GM23338 (cell line): ENCODE measurements at regions not wholly inside any gene's neighbourhood (a gene's known extent, or its start where the extent isn't known, plus 50 kb on each side); places are given as distances from the start of the nearest gene placed in this dataset.

Experiments
- ATAC-seq: fragments of 200-7000 bp; cut with Tn5 transposase; 3 replicates; pipeline ENCODE4 v1.9.1; 2020
- DNase-seq: peaks from one replicate; pipeline ENCODE4 v3.0.0-alpha.2; 2015; ENCODE audit warnings: low spot score
- H2AFZ ChIP-seq: fragments of 200-600 bp; sonication (generic); 2 replicates; pipeline ENCODE4 v1.8.0; 2016; ENCODE audit warnings: antibody characterized with exemption, mild to moderate bottlenecking, moderate library complexity
- H3F3A ChIP-seq: fragments of 200-600 bp; sonication (generic); replicated peaks from 2 replicates; pipeline ENCODE4 v1.8.0; 2017; ENCODE audit warnings: antibody characterized with exemption, mixed run types, low read depth
- H3K27ac ChIP-seq: fragments of 200-600 bp; sonication (generic); 2 replicates; pipeline ENCODE4 v1.6.1; 2016; ENCODE audit warnings: low read depth
- H3K27me3 ChIP-seq: fragments of 200-600 bp; sonication (generic); 2 replicates; pipeline ENCODE4 v1.8.0; 2016; ENCODE audit warnings: mild to moderate bottlenecking, mixed run types, moderate library complexity; ENCODE audit not compliant: insufficient read depth
- H3K36me3 ChIP-seq: fragments of 200-600 bp; sonication (generic); 2 replicates; pipeline ENCODE4 v1.8.0; 2016; ENCODE audit warnings: mild to moderate bottlenecking; ENCODE audit not compliant: insufficient read depth
- H3K4me1 ChIP-seq: fragments of 200-600 bp; sonication (generic); 2 replicates; pipeline ENCODE4 v1.8.0; 2016; ENCODE audit warnings: mild to moderate bottlenecking, moderate library complexity; ENCODE audit not compliant: insufficient read depth
- H3K4me2 ChIP-seq: fragments of 200-600 bp; sonication (generic); 2 replicates; pipeline ENCODE4 v1.7.1; 2017; ENCODE audit warnings: mixed run types
- H3K4me3 ChIP-seq: fragments of 200-600 bp; sonication (generic); 2 replicates; pipeline ENCODE4 v1.6.1; 2016; ENCODE audit warnings: mixed run types
- H3K79me2 ChIP-seq: fragments of 200-600 bp; sonication (generic); replicated peaks from 2 replicates; pipeline ENCODE4 v1.8.0; 2017; ENCODE audit warnings: mild to moderate bottlenecking; ENCODE audit not compliant: insufficient read depth
- H3K9me2 ChIP-seq: fragments of 200-600 bp; sonication (generic); 2 replicates; pipeline ENCODE4 v1.8.0; 2017; ENCODE audit not compliant: insufficient read depth
- H4K20me1 ChIP-seq: fragments of 200-600 bp; sonication (generic); replicated peaks from 2 replicates; pipeline ENCODE4 v1.8.0; 2017; ENCODE audit warnings: mild to moderate bottlenecking; ENCODE audit not compliant: insufficient read depth
- H3K27ac Mint-ChIP-seq: 2 replicates; pipeline ENCODE4 v1.8.0; 2020; ENCODE audit warnings: inconsistent platforms, mild to moderate bottlenecking, moderate library complexity, mixed read lengths
- H3K27me3 Mint-ChIP-seq: 3 replicates; pipeline ENCODE4 v1.8.0; 2022; ENCODE audit warnings: low read depth, mild to moderate bottlenecking, moderate library complexity, mixed read lengths, inconsistent platforms; ENCODE audit not compliant: insufficient read depth, poor library complexity
- H3K36me3 Mint-ChIP-seq: 3 replicates; pipeline ENCODE4 v1.8.0; 2021; ENCODE audit warnings: low read depth, mild to moderate bottlenecking, inconsistent platforms, moderate library complexity, mixed read lengths
- H3K4me1 Mint-ChIP-seq: 3 replicates; pipeline ENCODE4 v1.8.0; 2020; ENCODE audit warnings: mild to moderate bottlenecking, inconsistent platforms, mixed read lengths
- H3K4me3 Mint-ChIP-seq: 3 replicates; pipeline ENCODE4 v1.8.0; 2021; ENCODE audit warnings: moderate library complexity, mild to moderate bottlenecking, inconsistent platforms, mixed read lengths
- H3K9me3 Mint-ChIP-seq: 3 replicates; pipeline ENCODE4 v1.8.0; 2020; ENCODE audit warnings: moderate library complexity, mild to moderate bottlenecking, inconsistent platforms, mixed read lengths
- CTCF ChIP-seq, 2 experiments: fragments of 200-600 bp in 1 of 2; sonication (generic) in 1 of 2; conservative IDR thresholded peaks; 2 replicates each; pipeline versions ENCODE4 v1.5.1 to v1.6.1; 2016 to 2017; ENCODE audit warnings: antibody characterized with exemption in 2 of 2, low read depth in 2 of 2, mild to moderate bottlenecking in 2 of 2, moderate library complexity in 1 of 2
- EZH2 ChIP-seq: fragments of 200-600 bp; sonication (generic); IDR thresholded peaks from one replicate; pipeline ENCODE4 v1.8.0; 2017; ENCODE audit warnings: antibody characterized with exemption, mild to moderate bottlenecking, low read depth; ENCODE audit not compliant: unreplicated experiment
- EZH2phosphoT487 ChIP-seq: fragments of 200-600 bp; sonication (generic); IDR thresholded peaks from one replicate; pipeline ENCODE4 v1.8.1; 2018; ENCODE audit warnings: antibody characterized with exemption; ENCODE audit not compliant: unreplicated experiment
- JUNB ChIP-seq: IDR thresholded peaks from one replicate; pipeline ENCODE4 v1.6.1; 2016; ENCODE audit warnings: antibody characterized with exemption; ENCODE audit not compliant: unreplicated experiment
- NANOG ChIP-seq: IDR thresholded peaks from 2 replicates; pipeline ENCODE4 v1.6.1; 2016; ENCODE audit warnings: antibody characterized with exemption, borderline replicate concordance
- ZNF114 ChIP-seq: fragments of 250-450 bp; sonication (Bioruptor Pico); IDR thresholded peaks from 2 replicates; pipeline ENCODE4 v1.5.0; 2020; ENCODE audit warnings: mild to moderate bottlenecking, moderate library complexity
- ZNF331 ChIP-seq: fragments of 250-450 bp; sonication (Bioruptor Pico); IDR thresholded peaks from 2 replicates; pipeline ENCODE4 v1.5.0; 2020; ENCODE audit warnings: low read depth, mild to moderate bottlenecking, moderate library complexity

DNA sequence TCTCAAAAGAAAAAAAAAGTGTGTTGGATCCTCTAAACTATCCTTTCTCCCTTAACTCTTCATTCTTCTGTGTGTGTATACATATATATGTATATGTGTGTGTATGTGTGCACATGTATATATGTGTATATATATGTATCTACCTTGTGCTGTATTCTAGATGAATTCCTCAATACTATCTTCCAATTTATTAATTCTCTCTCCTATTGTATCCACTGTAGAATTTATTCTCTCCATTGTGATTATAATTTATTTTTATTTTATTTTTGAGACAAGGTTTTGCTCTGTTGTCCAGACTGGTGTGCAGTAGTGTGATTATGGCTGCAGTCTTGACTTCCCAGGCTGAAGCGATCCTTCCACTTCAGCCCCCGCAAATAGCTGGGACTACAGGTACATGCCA lies 147.1 kb upstream of the ZNF618 start:
- H3K9me2 ChIP-seq, result no peaks in the 10 kb centered on the region
- no peak for ATAC-seq
- no peaks in the 10 kb centered on the region for H4K20me1 ChIP-seq
- peaks cover 44% of the 10 kb centered on the region for H3K9me3 Mint-ChIP-seq
- peaks cover 4% of the 10 kb centered on the region; the same call in 1 of the 2 replicates for H3K4me1 ChIP-seq
- no peak overlapping the region for H3K4me3 ChIP-seq
- H3K4me1 Mint-ChIP-seq, result 0 out of 3 replicates have a peak, but pooled peaks cover 2% of the 10 kb centered on the region
- no peaks in the 10 kb centered on the region for H3K79me2 ChIP-seq
- no peak overlapping the region for H3K4me3 Mint-ChIP-seq
- H3K27ac ChIP-seq, result no peak overlapping the region
- TF ChIP-seq JUNB, result no peak
- no peak for TF ChIP-seq CTCF (conservative IDR thresholded peaks at IDR 0.05; ENCODE audit: low read depth in 2 of 2)
- H3K27me3 Mint-ChIP-seq, result no peaks in the 10 kb centered on the region
- no peaks in the 10 kb centered on the region for H3K27me3 ChIP-seq
- no peak overlapping the region for H2AFZ ChIP-seq
- no peak for DNase-seq
- no peak overlapping the region for H3K4me2 ChIP-seq
- H3F3A ChIP-seq, result no peaks in the 10 kb centered on the region
- H3K36me3 ChIP-seq, result no peaks in the 10 kb centered on the region
- no peak overlapping the region for H3K27ac Mint-ChIP-seq
- peaks cover 31% of the 10 kb centered on the region for H3K36me3 Mint-ChIP-seq

DNA sequence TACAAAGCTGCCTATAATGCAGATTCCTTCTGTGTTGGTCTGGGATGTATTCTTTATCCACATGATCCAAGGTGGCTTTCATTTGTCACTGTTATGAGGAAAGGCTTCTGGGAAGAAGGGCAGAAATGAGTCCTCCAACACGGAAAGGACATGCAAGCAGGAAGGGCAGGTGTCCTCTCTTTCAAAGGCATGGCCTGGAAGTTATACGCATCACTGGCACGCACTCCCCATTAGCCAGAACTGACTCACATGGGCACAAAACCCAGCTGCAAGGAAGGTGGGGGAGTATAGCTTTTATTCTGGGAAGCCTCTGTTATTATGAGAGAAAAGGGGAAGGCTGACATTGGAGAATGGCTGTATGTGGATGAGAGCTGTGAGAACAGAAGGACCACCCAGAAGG lies 141.3 kb upstream of the ZNF618 start:
- Mint-ChIP-seq H3K27ac (no peak overlapping the region), H3K36me3 (peaks cover 34% of the 10 kb centered on the region), H3K4me1 (peaks cover 14% of the 10 kb centered on the region), H3K9me3 (peaks cover 43% of the 10 kb centered on the region), H3K4me3 (no peak overlapping the region), H3K27me3 (peaks cover 10% of the 10 kb centered on the region)
- Histone ChIP-seq H3K36me3 (no peaks in the 10 kb centered on the region), H3F3A (0 out of 2 replicates have a peak, but pooled peaks cover 6% of the 10 kb centered on the region), H3K4me2 (no peak overlapping the region), H2AFZ (no peak overlapping the region), H3K4me1 (peaks cover 7% of the 10 kb centered on the region), H3K27ac (no peak overlapping the region), H3K9me2 (no peaks in the 10 kb centered on the region), H4K20me1 (no peaks in the 10 kb centered on the region), H3K27me3 (no peaks in the 10 kb centered on the region), H3K79me2 (no peaks in the 10 kb centered on the region), H3K4me3 (no peak overlapping the region)
- TF ChIP-seq EZH2phosphoT487 (no peak), EZH2 (no peak), ZNF114 (CRISPR knock-in tag) (no peak), ZNF331 (CRISPR knock-in tag) (no peak), NANOG (no peak), CTCF (conservative IDR thresholded peaks at IDR 0.05; ENCODE audit: low read depth in 2 of 2) (no peak)
- no peak for ATAC-seq
- no peak for DNase-seq
